Ovary (tissue), 3 donors: ENCODE measurements at regions not wholly inside any gene's neighbourhood (a gene's known extent, or its start where the extent isn't known, plus 50 kb on each side); places are given as distances from the start of the nearest gene placed in this dataset.

ENCODE experiments used
- CTCF ChIP-seq, 3 donors: fragments of 450-650 bp in 2 of 3; fragments of 200-600 bp in 1 of 3; IDR thresholded peaks; one replicate each; pipeline versions ENCODE4 v1.5.1 to v1.8.0; 2016 to 2022; ENCODE audit warnings: antibody characterized with exemption in 3 of 3, mild to moderate bottlenecking in 1 of 3
- EP300 ChIP-seq: sonication (generic); formaldehyde crosslinking; IDR thresholded peaks from one replicate; pipeline ENCODE4 v1.6.1; 2017; ENCODE audit warnings: antibody characterized with exemption
- POLR2A ChIP-seq: fragments of 450-650 bp; IDR thresholded peaks from one replicate; pipeline ENCODE4 v1.6.1; 2017; ENCODE audit warnings: antibody characterized with exemption, mild to moderate bottlenecking, moderate library complexity
- donor health status: DM: no; HTN: no; CAD: no.

DNA sequence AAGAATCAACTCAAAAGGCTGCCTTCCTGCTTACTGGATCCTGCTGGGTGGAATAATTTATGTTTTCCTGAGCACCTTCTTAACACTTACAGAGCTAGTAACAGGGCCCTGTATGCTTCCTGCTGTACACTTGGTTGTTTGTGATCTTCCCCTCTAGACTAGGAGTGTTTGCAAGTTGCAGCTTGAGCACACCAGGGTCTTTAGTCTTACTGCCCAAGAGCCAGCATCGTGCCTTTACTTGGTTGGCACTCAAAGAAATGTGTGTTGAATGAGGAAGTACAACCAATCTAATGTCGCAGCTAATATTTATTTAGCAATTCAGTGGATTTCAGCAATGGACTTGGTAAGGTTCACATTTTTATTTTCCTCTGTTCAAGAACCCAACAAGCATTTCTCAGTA is 57.5 kb upstream of the HAND1 start:
- TF ChIP-seq CTCF (IDR thresholded peaks at IDR 0.05), result no peak
- no peak for TF ChIP-seq POLR2A
- no peak for TF ChIP-seq EP300
